Progenitor cell of endocrine pancreas (in vitro differentiated cells): ENCODE measurements at regions not wholly inside any gene's neighbourhood (a gene's known extent, or its start where the extent isn't known, plus 50 kb on each side); places are given as distances from the start of the nearest gene placed in this dataset.
"Not testable (repeated sequence)": the region's sequence is repeated elsewhere in the genome, so short reads cannot be mapped to it uniquely, and the experiment has no call there.

Experiments
- DNase-seq: peaks from one replicate; pipeline ENCODE4 v3.0.0; 2021; ENCODE audit warnings: low spot score; ENCODE audit not compliant: unreplicated experiment
- H3K27ac Mint-ChIP-seq: 2 replicates; pipeline ENCODE4 v1.8.0; 2021; ENCODE audit warnings: mild to moderate bottlenecking, moderate library complexity, mixed read lengths
- H3K27me3 Mint-ChIP-seq: 2 replicates; pipeline ENCODE4 v1.8.0; 2021; ENCODE audit warnings: mixed read lengths
- H3K36me3 Mint-ChIP-seq: 2 replicates; pipeline ENCODE4 v1.8.0; 2022; ENCODE audit warnings: mixed read lengths; ENCODE audit not compliant: insufficient read depth
- H3K4me1 Mint-ChIP-seq: 2 replicates; pipeline ENCODE4 v1.8.0; 2021; ENCODE audit warnings: low read depth, mixed read lengths
- H3K4me3 Mint-ChIP-seq: 2 replicates; pipeline ENCODE4 v1.8.0; 2021; ENCODE audit warnings: low read depth, mild to moderate bottlenecking, moderate library complexity, mixed read lengths
- H3K9me3 Mint-ChIP-seq: 2 replicates; pipeline ENCODE4 v1.8.0; 2021; ENCODE audit warnings: low read depth, mixed read lengths
- TF ChIP-seq, protein P1 (sequence below): fragments of 200-600 bp; sonication (generic); IDR thresholded peaks from one replicate; pipeline ENCODE4 v1.5.0; 2021; ENCODE audit warnings: antibody characterized with exemption, mild to moderate bottlenecking; ENCODE audit not compliant: unreplicated experiment

GRCh38 chr3:76532158-76532822, 507.6 kb upstream of the ROBO2 start:
- Mint-ChIP-seq H3K27me3 (no peaks in the 10 kb centered on the region), H3K36me3 (no peaks in the 10 kb centered on the region), H3K4me1 (no peaks in the 10 kb centered on the region), H3K9me3 (no peaks in the 10 kb centered on the region), H3K4me3 (no peak overlapping the region), H3K27ac (no peak overlapping the region)
- TF ChIP-seq, protein P1, sequence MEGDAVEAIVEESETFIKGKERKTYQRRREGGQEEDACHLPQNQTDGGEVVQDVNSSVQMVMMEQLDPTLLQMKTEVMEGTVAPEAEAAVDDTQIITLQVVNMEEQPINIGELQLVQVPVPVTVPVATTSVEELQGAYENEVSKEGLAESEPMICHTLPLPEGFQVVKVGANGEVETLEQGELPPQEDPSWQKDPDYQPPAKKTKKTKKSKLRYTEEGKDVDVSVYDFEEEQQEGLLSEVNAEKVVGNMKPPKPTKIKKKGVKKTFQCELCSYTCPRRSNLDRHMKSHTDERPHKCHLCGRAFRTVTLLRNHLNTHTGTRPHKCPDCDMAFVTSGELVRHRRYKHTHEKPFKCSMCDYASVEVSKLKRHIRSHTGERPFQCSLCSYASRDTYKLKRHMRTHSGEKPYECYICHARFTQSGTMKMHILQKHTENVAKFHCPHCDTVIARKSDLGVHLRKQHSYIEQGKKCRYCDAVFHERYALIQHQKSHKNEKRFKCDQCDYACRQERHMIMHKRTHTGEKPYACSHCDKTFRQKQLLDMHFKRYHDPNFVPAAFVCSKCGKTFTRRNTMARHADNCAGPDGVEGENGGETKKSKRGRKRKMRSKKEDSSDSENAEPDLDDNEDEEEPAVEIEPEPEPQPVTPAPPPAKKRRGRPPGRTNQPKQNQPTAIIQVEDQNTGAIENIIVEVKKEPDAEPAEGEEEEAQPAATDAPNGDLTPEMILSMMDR, result no peak
- DNase-seq, result no peak

DNA sequence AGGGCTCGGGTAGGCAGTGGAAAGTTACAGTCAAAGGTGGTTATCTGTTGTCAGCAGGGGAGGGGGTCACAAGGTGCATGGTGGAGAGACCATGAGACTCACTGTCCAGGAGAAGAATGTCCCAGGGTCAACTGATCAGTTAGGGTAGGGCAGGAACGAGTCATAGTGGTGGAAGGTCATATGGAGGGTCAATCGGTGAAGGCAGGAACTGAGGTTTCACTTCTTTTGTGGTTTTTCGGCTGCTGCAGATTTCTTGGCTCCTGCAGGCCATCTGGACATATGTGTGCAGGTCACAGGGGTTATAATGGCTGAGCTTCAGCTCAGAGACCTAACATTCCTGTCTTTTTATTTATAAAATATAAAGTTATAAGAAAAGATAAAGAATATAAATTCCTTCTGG, 506.2 kb upstream of the ROBO2 start:
- DNase-seq, H3K27ac Mint-ChIP-seq, H3K27me3 Mint-ChIP-seq, H3K9me3 Mint-ChIP-seq, H3K36me3 Mint-ChIP-seq, H3K4me3 Mint-ChIP-seq, H3K4me1 Mint-ChIP-seq: not testable (repeated sequence)

GRCh38 chr3:76537857-76538256, 502.0 kb upstream of the ROBO2 start:
- not testable (repeated sequence) for H3K4me3 Mint-ChIP-seq, H3K4me1 Mint-ChIP-seq, H3K27me3 Mint-ChIP-seq, H3K36me3 Mint-ChIP-seq, H3K27ac Mint-ChIP-seq, H3K9me3 Mint-ChIP-seq, DNase-seq

DNA sequence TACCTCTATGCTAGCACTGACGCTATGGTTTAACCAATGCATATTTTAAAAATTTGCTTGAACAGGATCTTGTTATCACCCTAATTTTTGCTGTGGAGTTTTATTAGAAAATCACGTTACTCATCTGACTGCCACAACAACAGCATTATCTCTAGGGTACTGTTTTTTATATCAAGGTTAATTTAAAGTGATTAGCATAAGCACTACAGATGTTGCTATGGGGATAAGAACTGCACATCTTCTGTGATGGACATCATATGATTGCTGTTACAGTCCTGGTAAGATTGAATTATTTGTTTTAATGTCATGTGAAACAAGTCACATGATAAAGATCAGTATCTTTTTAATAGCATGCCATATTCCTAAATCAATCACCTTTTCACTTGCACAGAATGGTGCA, 492.2 kb upstream of the ROBO2 start:
- H3K4me1 Mint-ChIP-seq, result no peaks in the 10 kb centered on the region
- H3K27ac Mint-ChIP-seq, result no peak overlapping the region
- no peak for DNase-seq
- H3K27me3 Mint-ChIP-seq, result no peaks in the 10 kb centered on the region
- no peaks in the 10 kb centered on the region for H3K36me3 Mint-ChIP-seq
- no peak overlapping the region for H3K4me3 Mint-ChIP-seq
- TF ChIP-seq, protein P1, result no peak
- H3K9me3 Mint-ChIP-seq, result no peaks in the 10 kb centered on the region

DNA sequence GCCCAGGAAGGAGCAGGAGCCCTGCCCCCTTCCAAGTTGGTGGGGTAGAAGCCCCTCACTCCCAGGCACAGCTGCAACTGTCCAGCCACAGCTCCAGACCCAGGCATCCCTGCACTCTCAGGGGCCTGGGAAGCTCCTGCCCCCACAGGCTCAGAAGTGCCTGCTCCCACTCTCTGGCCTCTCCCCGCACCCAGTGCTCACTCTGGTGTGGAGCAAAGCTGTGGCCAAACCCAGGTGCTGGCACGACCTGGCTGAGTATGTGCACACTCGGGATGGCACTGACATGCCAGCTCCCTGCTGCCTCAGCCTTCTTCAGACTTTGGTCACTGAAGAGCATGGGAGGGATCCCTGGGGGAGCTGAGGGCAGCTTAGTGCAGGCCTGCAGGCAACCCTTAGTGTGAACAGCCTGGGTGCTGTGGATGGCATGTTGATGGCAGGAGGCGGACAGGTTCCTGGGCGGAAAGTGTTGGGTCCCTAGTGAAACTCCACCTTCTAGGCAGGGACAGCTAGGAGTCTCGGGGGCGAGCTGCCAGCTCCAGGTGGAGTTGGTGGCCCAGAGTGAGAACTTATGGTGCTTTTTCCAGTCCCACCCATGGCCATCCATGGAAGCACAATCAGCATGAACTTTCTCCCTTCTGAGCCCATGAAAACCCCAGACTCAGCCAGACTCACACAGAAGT, 489.2 kb upstream of the ROBO2 start:
- Mint-ChIP-seq H3K27me3 (no peaks in the 10 kb centered on the region), H3K9me3 (no peaks in the 10 kb centered on the region), H3K27ac (no peak overlapping the region), H3K36me3 (no peaks in the 10 kb centered on the region), H3K4me1 (no peaks in the 10 kb centered on the region), H3K4me3 (no peak overlapping the region)
- TF ChIP-seq, protein P1, result no peak
- no peak for DNase-seq

- no peak overlapping the region for H3K4me3 Mint-ChIP-seq
- TF ChIP-seq, protein P1, result no peak
- H3K36me3 Mint-ChIP-seq, result no peaks in the 10 kb centered on the region
- H3K4me1 Mint-ChIP-seq, result no peaks in the 10 kb centered on the region
- no peak for DNase-seq
- no peaks in the 10 kb centered on the region for H3K9me3 Mint-ChIP-seq
- H3K27ac Mint-ChIP-seq, result no peak overlapping the region
- H3K27me3 Mint-ChIP-seq, result no peaks in the 10 kb centered on the region
Measured at GRCh38 chr3:76551739-76552138, 488.2 kb upstream of the ROBO2 start.
